GM18870 (cell line): ENCODE measurements at regions not wholly inside any gene's neighbourhood (a gene's known extent, or its start where the extent isn't known, plus 50 kb on each side); places are given as distances from the start of the nearest gene placed in this dataset.

Experiments used
- ATAC-seq: cut with Tn5 transposase; IDR thresholded peaks from one replicate; pipeline ENCODE4 v1.9.1; 2021; ENCODE audit warnings: moderate library complexity; ENCODE audit not compliant: unreplicated experiment

- no peak for ATAC-seq
These were observed 55.1 kb upstream of the LAMA2 start for GRCh38 chr6:128827675-128828464.

- no peak for ATAC-seq
These were observed 56.3 kb upstream of the LAMA2 start for GRCh38 chr6:128826606-128827005.

GRCh38 chr6:128822271-128822670, 60.7 kb upstream of the LAMA2 start:
- no peak for ATAC-seq

GRCh38 chr6:128821116-128821515, 61.8 kb upstream of the LAMA2 start:
- no peak for ATAC-seq

GRCh38 chr6:128808856-128809255, 74.1 kb upstream of the LAMA2 start:
- ATAC-seq: no peak

GRCh38 chr6:128807577-128807976, 75.4 kb upstream of the LAMA2 start:
- ATAC-seq: no peak

- no peak for ATAC-seq
These were observed 76.7 kb upstream of the LAMA2 start for GRCh38 chr6:128806261-128806660.

- ATAC-seq: no peak
These were observed 79.0 kb upstream of the LAMA2 start for GRCh38 chr6:128803911-128804310.

GRCh38 chr6:128801621-128802020, 81.3 kb upstream of the LAMA2 start:
- ATAC-seq: no peak

GRCh38 chr6:128784266-128784665, 98.7 kb upstream of the LAMA2 start:
- no peak for ATAC-seq

- no peak for ATAC-seq
These were observed 114.8 kb upstream of the LAMA2 start for GRCh38 chr6:128768187-128768586.

- ATAC-seq: no peak
These were observed 115.2 kb upstream of the LAMA2 start for GRCh38 chr6:128767705-128768104.

- no peak for ATAC-seq
These were observed 115.8 kb upstream of the LAMA2 start for GRCh38 chr6:128767150-128767549.

- peak; percentile 47 for ATAC-seq
These were observed 119.2 kb upstream of the LAMA2 start for GRCh38 chr6:128763599-128764300.

- no peak for ATAC-seq
These were observed 123.0 kb upstream of the LAMA2 start for GRCh38 chr6:128759901-128760300.

- ATAC-seq: no peak
These were observed 123.5 kb upstream of the LAMA2 start for GRCh38 chr6:128759447-128759846.

GRCh38 chr6:128757961-128758360, 125.0 kb upstream of the LAMA2 start:
- no peak for ATAC-seq

- ATAC-seq: peak; percentile 98
These were observed 128.2 kb upstream of the LAMA2 start for GRCh38 chr6:128754658-128755256.

- no peak for ATAC-seq
These were observed 138.8 kb upstream of the LAMA2 start for GRCh38 chr6:128743974-128744765.

GRCh38 chr6:128742900-128743299, 140.0 kb upstream of the LAMA2 start:
- ATAC-seq: no peak

GRCh38 chr6:128740951-128741350, 142.0 kb upstream of the LAMA2 start:
- no peak for ATAC-seq
